ENCODE measurements at regions not wholly inside any gene's neighbourhood (a gene's known extent, or its start where the extent isn't known, plus 50 kb on each side); places are given as distances from the start of the nearest gene placed in this dataset.

DNA sequence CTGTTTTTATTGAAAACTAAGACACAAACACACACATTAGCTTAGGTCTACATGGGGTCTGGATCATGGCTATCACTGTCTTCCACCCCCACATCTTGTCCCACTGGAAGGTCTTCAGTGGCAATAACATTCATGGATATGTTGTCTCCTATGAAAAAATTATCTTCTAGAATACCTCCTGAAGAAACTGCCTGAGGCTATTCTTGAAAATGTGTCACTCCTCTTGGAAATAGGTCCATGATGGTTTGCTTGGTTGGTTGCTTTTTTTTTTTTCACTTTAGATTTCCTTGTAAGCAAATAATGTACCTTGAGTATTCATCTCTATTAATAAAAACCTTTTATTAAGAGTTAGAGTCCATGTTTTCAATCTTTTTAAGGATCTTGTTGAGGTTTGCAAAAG, 195.3 kb upstream of the PDE5A start:
- no peak for DNase-seq (ENCODE audit: low spot score)

DNA sequence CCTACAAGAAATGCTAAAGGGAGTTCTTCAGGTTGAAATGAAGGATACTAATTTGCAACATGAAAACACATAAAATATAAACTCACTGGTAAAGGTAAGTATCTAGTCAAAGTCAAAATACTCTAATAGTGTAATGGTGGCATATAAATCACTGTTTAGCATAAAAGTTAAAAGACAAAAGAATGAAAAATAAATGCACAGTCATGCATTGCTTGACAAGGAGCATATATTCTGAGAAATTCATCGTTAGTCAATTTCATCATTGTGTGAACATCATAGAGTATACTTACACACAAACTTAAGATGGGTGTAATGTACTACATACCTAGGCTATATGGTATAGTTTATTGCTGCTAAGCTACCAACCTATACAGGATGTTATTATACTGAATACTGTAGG, 194.4 kb upstream of the PDE5A start:
- no peak for DNase-seq (ENCODE audit: low spot score)

DNA sequence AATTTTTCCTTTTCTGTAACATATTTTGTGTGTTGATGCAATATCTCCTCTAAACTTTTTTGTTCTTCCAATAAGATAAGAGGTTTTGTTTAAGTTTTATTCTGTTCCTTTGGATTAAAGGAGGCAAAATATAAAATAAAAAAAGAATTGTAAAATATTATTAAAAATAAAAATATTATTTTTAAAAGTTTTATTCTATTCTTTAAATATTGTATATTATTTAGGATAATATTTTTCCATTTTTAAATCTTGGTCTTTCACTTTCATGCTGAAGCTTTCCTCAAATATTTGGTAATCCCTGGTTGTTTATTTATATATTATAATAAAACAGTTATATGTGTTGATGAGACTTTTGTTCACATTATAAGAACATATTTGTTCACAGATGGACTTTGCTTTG, 187.9 kb upstream of the PDE5A start:
- no peak for DNase-seq (ENCODE audit: low spot score)

DNA sequence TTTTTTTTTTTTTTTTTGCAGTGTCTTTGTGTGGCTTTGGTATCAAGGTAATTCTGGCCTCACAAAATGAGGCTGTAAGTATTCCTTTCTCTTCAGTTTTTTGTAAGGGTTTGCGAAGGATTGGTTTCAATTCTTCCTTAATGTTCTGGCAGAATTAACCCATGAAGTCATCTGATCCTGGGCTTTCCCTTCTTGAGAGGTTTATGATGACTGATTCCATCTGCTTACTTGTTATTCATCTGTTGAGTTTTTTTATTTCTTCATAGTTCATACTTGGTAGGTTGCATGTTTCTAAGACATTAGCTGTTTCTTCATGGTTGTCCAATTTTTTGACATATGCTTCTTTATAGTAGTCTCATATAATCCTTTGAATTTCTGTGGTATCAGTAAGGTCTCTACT, 181.4 kb upstream of the PDE5A start:
- no peak for DNase-seq (ENCODE audit: low spot score)

DNA sequence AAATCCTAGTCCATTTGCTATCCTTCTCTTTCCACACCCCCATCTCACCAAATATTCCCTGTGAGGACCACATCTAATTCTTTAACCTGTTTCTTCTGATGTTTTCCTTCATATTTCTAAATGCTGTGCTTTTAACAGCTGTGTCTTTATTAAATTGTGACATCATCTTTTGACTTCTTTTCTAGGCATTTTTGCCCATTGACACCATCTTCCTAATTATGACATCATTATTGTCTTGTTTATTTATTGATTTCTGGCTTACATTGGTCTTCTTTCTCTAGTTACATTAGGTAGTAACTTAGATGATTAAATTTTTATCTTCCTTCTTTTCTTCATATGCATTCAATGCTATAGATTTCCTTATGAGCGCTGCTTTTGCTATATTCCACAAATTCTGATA, 175.8 kb upstream of the PDE5A start:
- DNase-seq (ENCODE audit: low spot score): no peak

DNA sequence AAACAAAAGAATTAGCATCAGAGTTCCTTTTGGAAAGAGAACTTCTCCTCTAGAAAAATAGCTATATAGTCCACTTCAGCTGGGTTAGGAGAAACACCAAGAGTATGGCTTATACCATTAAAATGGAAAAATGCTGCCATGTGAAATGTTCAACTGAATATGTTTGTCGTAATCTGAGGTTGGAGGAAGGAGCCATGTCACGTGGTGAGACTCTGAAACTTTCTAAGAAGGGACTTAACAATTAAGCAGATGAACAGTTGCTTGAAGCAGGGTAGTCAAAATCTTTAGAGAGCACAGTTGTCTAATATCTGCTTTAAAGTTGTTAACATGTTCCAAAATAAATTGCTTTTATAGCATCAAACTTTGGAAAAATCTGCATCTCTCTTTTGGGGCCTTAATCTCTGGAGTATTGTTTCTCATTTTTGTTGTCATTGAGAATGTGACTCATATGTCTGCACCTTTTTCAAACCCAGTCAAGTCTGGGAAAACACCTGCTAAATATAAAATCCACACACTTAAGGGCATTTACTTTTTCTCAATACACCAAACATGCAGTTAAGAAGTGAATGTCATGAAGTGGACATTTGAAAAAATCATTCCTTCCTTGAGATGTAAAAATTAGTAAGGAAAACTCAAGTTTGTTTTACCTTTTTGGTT, 168.8 kb upstream of the PDE5A start:
- DNase-seq (ENCODE audit: low spot score): no peak

DNA sequence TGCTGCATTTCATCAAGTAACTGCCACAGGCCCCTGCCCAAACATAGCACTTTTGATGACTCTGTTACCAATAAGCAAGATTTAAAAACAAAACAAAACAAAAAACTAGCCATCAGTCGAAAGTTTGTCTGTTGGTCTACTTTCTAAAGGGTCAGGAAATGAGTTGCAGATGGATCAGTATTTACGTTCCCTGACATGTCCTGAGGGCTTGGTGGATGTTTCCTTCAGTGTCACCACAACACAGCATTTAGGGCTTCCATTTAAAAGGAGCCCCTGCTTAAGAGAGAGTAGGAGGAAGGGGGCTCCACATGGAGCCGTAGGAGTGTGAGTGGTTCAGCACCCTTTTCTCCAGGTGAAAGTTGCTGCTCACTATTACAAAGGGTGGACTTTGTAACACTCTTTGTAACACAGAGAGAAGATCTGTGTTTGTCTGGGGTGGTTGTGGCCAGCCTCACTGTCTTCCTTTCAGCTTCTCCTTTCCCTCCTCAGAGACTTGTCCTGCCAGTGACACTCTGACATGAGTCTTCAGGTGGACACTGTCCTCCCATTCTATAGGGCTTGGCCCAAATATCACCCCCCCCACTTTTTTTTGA, 167.5 kb upstream of the PDE5A start:
- no peak for DNase-seq (ENCODE audit: low spot score)

DNA sequence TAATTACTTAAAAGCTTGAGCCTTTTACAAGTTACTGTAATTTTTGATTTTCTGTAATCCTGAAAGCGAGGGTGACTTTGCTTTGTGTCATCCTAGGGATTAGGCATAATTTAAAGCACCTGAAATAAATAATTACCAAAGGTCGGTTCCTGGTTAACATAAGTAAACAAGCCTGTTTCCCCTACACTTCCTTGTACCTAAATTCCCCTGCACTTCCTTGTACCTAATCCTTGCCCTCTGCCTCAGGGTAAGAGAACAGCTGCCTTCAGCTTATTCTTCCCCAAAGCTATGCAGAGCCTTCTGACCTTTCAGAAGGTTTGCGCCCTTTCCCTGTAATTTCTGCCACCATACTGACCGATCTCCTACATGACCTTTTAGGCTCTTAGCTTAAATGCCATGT, 166.1 kb upstream of the PDE5A start:
- DNase-seq (ENCODE audit: low spot score): no peak

DNA sequence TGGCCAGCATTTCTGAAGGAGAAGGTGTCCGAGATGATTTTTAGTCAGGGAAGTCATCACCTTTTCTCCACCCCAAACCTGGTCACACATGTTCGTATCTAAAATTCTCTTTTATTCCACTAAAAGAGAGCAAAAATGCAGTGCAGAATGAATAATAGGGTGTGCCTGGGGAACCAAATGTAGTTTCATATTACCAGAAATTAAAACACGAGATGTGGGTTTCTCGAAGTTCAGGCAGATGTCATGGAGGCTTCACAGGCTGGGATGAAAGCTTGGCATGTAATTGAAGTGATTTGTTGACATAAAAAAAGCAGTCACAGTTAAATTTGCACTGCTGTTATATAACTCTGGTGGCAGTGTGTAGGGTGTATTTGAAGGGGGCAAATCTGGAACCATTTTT, 165.5 kb upstream of the PDE5A start:
- DNase-seq (ENCODE audit: low spot score): no peak

DNA sequence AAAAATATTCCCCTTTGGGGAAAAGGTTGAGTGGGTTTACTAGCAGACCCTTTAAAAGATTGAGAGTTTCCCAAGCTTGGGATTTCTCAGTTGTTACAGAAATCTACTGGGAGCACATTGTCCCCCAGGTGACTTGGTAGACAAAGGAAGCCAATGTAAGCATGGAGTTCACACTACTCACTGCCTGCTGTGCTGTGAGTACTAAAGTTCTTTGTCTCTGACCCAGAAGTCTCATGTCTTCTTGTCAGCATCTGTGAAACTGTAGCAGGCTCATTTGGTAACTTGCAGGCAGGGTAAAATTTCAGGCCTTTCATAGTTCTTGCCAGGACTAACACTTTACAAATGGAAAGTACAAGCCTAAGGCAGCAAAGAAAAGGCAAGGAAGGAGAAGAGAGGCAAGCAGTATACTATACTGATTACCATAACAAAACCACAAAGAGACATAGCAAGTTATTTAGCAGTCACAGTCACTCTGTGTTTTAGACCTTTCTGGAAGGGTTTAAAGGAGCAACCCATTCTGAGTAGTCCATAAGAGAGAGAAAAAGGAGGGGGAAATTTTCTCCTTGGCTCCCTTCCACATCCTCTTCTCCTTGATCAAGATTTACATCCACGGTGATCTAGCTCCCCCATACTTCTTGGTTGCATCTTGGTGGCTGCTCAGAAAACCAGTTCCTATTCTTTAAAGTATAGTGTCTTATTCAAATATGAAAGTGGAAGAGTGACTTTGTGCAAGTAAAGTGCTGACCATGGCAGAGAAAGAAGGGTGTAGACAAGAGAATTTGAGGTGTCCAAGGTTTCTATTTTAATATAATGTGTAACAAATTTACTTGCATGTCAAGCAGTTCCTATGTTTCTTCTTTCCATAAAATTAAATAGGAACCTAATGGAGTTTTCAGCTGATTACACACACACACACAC, 160.0 kb upstream of the PDE5A start:
- no peak for DNase-seq (ENCODE audit: low spot score)

DNA sequence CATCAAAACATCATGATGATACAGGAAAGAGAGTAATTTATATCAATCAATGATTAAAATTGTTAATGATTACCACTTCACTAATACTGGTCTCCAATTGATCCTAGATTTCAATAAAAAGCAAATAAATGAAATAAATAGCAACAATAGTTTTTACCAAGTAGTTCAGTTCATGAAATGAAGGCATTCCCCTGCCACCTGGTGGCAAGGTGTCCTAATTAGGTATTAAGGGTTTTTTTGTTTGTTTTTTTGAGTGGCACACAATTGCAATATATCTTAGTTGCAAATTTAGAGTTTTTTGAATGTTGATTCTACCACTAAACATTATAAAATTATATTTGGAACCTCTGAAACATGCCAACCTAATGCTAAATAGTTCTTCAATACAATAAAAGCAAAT, 157.4 kb upstream of the PDE5A start:
- no peak for DNase-seq (ENCODE audit: low spot score)

DNA sequence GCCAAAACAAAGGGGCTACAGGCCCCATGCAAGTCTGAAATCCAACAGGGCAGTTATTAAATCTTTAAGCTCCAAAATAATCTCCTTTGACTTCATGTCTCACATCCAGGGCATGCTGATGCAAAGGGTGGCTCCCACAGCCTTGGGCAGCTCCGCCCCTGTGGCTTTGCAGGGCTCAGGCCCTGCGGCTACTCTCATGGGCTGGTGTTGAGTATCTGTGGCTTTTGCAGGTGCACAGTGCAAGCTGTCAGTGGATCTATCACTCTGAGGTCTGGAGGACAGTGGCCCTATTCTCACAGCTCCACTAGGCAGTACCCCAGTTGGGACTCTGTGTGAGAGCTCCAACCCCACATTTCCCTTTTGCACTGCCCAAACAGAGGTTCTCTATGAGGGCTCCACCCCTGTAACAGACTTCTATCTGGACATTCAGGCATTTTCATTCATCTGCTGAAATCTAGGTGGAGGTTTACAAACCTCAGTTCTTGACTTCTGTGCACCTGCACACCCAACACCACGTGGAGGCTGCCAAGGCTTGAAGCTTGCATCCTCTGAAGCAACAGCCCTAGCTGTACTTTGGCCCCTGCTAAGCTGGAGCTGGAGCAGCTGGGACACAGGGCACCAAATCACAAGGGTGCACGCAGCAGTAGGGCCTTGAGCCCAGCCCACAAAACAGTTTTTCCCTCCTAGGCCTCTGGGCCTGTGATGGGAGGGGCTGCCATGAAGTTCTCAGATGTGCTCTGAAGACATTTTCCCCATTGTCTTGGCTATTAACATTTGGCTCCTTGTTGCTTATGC, 154.8 kb upstream of the PDE5A start:
- DNase-seq (ENCODE audit: low spot score): no peak

DNA sequence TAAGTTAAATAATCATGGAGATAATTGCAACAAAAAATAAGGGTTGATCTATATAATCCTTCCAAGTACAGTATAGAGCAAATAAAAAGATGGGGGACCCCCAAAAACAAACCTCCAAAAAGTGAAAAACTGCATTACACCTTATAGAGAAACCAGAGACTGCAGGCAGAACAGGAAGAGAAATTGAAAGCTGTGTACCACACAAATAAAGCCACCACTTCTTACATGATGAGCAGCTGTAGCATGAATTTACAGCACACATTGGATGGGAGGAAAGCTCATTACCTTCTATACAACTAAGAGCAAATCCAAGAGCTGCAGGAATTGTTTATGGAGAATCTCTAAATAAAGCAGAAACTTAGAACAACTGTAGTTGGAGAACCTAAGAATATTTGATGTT, 152.4 kb upstream of the PDE5A start:
- DNase-seq (ENCODE audit: low spot score): no peak

DNA sequence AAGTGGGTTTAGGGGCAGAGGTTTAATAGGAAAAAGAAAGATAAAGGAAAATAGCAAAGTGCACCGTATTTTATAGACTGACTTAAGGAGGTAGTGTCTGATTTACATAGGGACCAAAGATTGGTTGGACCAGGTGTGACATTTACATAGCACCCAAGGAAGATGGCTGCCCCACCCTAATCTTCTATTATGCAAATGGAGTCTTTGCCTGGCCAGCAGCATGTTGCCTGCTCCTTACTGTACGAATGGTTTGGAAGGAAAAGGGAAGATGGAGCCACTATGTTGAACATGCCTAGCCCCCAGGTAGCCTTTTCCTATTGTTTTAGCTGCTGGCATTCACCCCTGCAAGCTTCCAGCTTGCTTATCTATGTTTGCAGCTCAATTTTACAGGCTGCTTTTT, 146.2 kb upstream of the PDE5A start:
- DNase-seq (ENCODE audit: low spot score): no peak

DNA sequence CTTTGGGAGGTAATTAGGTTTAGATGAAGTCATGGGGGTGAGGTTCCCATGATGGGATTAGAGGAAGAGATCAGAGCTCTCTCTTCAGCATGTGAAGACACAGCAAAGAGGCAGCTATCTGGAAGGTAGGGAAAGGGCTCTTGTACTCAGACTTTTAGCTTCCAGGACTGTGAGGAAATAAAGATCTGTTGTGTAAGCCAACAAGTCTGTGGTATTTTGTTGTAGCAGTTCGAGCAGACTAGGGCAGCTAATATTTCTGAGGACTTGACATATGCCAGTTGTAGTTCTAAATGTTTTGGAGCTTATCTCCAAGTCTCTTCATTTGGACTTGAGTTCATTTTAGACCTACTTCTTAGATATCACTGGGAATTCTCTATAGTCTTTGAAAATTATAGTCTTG, 137.3 kb upstream of the PDE5A start:
- no peak for DNase-seq (ENCODE audit: low spot score)

DNA sequence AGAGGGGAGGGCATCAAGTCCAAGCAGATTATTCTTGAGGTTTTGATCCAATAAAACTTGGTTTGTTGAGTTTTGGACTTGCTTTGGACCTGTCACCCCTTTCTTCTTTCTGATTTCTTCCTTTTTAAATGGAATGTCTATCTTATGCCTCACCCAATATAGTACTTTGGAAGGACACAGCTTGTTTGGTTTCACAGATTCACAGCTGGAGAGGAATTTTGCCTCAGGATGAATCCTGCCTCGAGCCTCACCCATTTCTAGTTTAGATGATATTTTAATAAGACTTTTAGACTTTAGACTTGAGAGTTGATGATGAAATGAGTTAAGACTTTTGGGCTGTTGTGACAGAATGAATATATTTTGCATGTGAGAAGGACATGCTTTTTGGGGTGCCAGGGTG, 136.9 kb upstream of the PDE5A start:
- DNase-seq (ENCODE audit: low spot score): no peak

DNA sequence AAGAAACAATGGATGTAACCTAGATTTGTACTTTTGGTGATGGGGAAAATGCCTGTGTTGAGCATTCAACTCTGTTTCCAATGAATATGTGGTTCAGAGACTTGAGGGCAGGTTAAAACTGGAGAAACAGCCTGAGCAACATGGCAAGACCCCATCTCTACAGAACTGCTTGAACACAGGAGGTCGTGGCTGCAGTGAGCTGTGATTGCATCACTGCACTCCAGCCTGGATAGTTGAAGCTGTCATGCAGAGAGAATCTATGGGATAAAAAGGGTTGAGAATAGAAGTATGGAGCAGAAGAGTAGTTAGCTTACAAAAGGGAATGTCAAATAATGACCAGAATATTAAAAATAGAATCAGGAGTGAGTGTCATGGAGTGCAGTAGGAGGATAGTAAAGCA, 134.8 kb upstream of the PDE5A start:
- DNase-seq (ENCODE audit: low spot score): no peak

DNA sequence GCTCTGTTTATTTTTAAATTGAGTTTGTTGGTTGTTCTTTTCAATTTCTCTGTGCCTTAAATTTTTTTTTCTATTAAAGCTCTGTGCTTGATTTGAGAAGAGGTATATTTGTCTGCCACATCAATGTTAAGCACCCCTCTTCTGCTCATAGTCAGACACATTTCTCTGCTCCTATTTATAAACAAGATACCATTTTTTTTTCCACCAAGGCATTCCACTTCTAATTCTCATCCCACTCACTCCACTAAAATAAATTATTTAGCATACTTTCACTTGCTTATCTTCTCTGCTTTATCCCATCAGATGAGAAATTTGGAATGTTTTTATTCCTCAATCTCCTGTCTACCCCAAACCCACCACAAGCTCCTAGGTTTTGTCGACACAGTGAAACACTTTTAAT, 127.0 kb upstream of the PDE5A start:
- DNase-seq (ENCODE audit: low spot score): no peak

DNA sequence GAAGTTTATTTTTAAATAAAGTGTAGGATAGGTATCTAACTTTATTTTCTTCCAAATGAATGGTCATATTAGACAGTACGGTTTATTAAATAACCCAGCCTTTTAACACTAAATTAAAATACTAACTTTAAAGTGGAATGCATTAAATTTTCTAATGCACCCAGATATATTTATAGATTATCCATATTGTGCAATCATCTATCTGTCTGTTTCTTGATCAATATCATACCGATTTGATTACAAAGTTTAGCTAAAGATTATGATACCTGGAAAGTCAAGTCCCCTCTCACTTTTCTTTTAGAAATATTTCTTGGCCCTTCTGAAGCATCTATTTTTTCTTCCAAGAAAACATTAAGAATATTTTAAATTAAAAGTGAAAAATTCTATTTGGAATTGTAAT, 124.3 kb upstream of the PDE5A start:
- no peak for DNase-seq (ENCODE audit: low spot score)

DNA sequence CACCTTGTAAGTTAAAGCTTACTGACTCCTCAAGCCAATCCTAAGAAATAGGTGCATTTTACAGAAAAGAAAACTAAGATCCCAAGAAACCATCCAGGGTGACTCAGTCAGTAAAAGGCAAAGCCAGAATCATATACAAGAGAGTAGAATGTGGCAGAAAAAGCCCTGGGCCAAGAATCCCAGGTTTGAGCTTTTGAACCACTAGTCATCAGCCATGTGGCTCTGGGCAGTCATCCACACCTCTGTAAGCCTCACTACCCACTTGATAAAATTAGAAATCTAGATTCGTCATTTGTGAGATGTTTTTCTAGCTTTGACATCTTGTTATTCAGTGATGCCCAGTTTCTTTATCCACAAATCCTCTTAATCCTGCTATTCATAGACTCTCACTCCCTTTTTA, 122.2 kb upstream of the PDE5A start:
- peak; percentile 48 for DNase-seq (ENCODE audit: low spot score)

DNA sequence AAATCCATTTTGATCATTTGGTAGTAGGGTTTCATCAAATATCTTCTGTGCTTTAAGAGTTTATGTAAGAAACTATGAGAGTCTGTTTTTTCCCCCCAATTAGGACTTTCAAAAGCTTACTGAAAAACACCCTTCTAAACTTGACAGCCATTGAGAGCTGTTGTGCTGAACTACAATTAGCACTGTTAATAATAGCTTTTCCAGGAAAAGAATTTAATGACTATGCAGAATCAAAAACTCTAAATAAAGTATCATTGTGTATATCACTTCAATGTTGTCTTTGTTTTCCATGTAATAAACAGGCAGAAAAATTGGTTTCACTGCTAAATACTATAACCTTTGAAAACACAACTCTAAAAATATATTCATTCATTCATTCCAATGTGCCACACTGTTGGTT, 121.4 kb upstream of the PDE5A start:
- no peak for DNase-seq (ENCODE audit: low spot score)

DNA sequence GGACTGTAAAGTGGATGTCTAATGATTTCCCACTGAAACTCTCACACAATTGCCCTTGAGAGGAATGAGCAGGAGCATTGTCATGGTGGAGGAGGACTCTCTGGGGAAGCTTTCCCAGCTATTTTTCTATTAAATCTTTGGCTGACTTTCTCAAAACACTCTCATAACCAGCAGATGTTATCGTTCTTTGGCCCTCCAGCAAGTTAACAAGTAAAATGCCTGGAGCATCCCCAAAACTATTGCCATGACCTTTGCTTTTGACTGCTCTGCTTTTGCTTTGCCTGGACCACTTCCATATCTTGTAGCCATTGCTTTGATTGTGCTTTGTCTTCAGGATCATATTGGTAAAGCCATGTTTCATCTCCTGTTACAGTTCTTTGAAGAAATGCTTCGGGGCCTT, 120.2 kb upstream of the PDE5A start:
- DNase-seq (ENCODE audit: low spot score): no peak

DNA sequence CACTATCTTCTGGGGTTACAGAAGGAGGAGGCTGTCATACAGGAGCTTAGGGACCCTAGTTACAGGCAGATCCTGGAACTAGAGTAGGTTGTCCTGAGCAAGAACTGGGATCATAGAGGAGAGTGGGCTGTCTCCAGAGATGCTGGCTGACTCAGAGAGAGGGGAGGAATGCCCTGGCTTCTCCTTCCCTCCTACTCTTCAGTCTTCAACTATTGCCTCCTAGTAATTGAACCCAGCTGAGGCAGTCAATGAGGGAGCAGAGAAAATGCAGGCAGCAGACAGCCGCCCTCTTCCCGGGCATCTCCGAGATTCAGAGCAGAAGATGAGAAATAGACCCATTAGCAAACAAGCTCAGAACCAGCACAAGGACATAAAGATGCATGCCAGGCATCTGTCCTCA, 118.3 kb upstream of the PDE5A start:
- DNase-seq (ENCODE audit: low spot score): peak; percentile 74
